GM12878 (cell line): ENCODE measurements at regions not wholly inside any gene's neighbourhood (a gene's known extent, or its start where the extent isn't known, plus 50 kb on each side); places are given as distances from the start of the nearest gene placed in this dataset.

Experiments used
- ATAC-seq: fragments of 200-7000 bp; cut with Tn5 transposase; 3 replicates; pipeline ENCODE4 v1.9.1; 2020; ENCODE audit warnings: mild to moderate bottlenecking, moderate library complexity
- BruUV-seq: library from RNA; stranded (reverse); fragments of 400-500 nt; replicated peaks from 2 replicates; lab custom pipeline; 2021; lab: Mats Ljungman, UMichigan
- CTCF ChIA-PET: fragments of 300-600 bp; sonication (Branson Sonifier 250); formaldehyde crosslinking; extraction: SDS; loops from one replicate; lab custom pipeline; 2021; ENCODE audit warnings: inconsistent platforms; lab: Yijun Ruan, JAX
- POLR2A ChIA-PET: fragments of 350-600 bp; formaldehyde crosslinking; extraction: SDS; loops from one replicate; lab custom pipeline; 2021; ENCODE audit warnings: inconsistent platforms; lab: Charles Lee
- RAD21 ChIA-PET: fragments of 300-600 bp; sonication (Branson Sonifier 250); formaldehyde crosslinking; loops from one replicate; lab custom pipeline; 2023; ENCODE audit warnings: antibody characterized with exemption; ENCODE audit not compliant: unreplicated experiment; lab: Charles Lee
- SMC1A ChIA-PET: fragments of 300-600 bp; sonication (Branson Sonifier 250); formaldehyde crosslinking; loops from one replicate; lab custom pipeline; 2023; ENCODE audit not compliant: unreplicated experiment, uncharacterized antibody; lab: Charles Lee
- DNase-seq: peaks from one replicate; pipeline ENCODE4 v3.0.0-alpha.2; 2011; ENCODE audit warnings: low read depth, low spot score
- FAIRE-seq: peaks from 3 replicates; lab custom pipeline; 2011; peaks lifted over from hg19 to GRCh38; lab: Jason Lieb, UNC
- H2AFZ ChIP-seq: 2 replicates; pipeline ENCODE4 v1.6.0; 2011; ENCODE audit warnings: low read depth, low read length, control low read depth; ENCODE audit not compliant: control insufficient read depth
- H3K27ac ChIP-seq: 2 replicates; pipeline ENCODE4 v1.5.1; 2011; ENCODE audit warnings: control low read depth; ENCODE audit not compliant: control insufficient read depth, insufficient read depth
- H3K27me3 ChIP-seq, 2 experiments: replicated peaks in 1 of 2; 2 replicates each; pipeline versions ENCODE4 v1.6.0 to v1.6.1; 2011; ENCODE audit warnings: low read length in 1 of 2; ENCODE audit not compliant: control insufficient read depth in 2 of 2, insufficient read depth in 2 of 2
- H3K36me3 ChIP-seq, 2 experiments: 2 replicates each; pipeline ENCODE4 v1.5.1; 2011; ENCODE audit warnings: low read length in 1 of 2; ENCODE audit not compliant: control insufficient read depth in 2 of 2, insufficient read depth in 2 of 2
- H3K4me1 ChIP-seq: 2 replicates; pipeline ENCODE4 v1.6.1; 2011; ENCODE audit warnings: mild to moderate bottlenecking, low read length, moderate library complexity, mixed read lengths; ENCODE audit not compliant: control insufficient read depth, insufficient read depth
- H3K4me2 ChIP-seq: 2 replicates; pipeline ENCODE4 v1.6.0; 2011; ENCODE audit warnings: control low read depth; ENCODE audit not compliant: control insufficient read depth, insufficient read depth
- H3K4me3 ChIP-seq: fragments of 200-600 bp; sonication (generic); 2 replicates; pipeline ENCODE4 v1.5.1; 2016
- H3K79me2 ChIP-seq: 2 replicates; pipeline ENCODE4 v1.6.0; 2011; ENCODE audit warnings: low read length; ENCODE audit not compliant: control insufficient read depth, insufficient read depth
- H3K9ac ChIP-seq: 2 replicates; pipeline ENCODE4 v1.8.0; 2011; ENCODE audit warnings: low read length, control low read depth, mixed read lengths; ENCODE audit not compliant: control insufficient read depth, insufficient read depth
- H3K9me3 ChIP-seq: replicated peaks from 3 replicates; pipeline ENCODE4 v1.5.1; 2011; ENCODE audit warnings: mild to moderate bottlenecking, low read length; ENCODE audit not compliant: control insufficient read depth, insufficient read depth
- H4K20me1 ChIP-seq: 2 replicates; pipeline ENCODE4 v1.6.0; 2011; ENCODE audit not compliant: control insufficient read depth, insufficient read depth
- BHLHE40 ChIP-seq, 2 experiments: fragments of 450-650 bp in 1 of 2; IDR thresholded peaks; 2 replicates each; pipeline ENCODE4 v1.6.1; 2011 to 2017; ENCODE audit warnings: low read depth in 2 of 2, borderline replicate concordance in 1 of 2, improper control_type of control experiment in 1 of 2, low read length in 1 of 2, mild to moderate bottlenecking in 1 of 2
- CBX3 ChIP-seq: fragments of 200-600 bp; sonication (generic); IDR thresholded peaks from 2 replicates; pipeline ENCODE4 v1.6.1; 2016; ENCODE audit warnings: low read depth, borderline replicate concordance
- CEBPB ChIP-seq, 2 experiments: fragments of 150-350 bp in 1 of 2; IDR thresholded peaks; 2 replicates each; pipeline ENCODE4 v1.6.1; 2012 to 2014; ENCODE audit warnings: low read depth in 2 of 2, low read length in 2 of 2, borderline replicate concordance in 1 of 2, inconsistent platforms in 1 of 2
- IKZF2 ChIP-seq, 2 experiments: fragments of 450-650 bp; IDR thresholded peaks; 2 replicates each; pipeline ENCODE4 v1.6.1; 2017; ENCODE audit warnings: mild to moderate bottlenecking in 2 of 2, moderate library complexity in 2 of 2
- PBX3 ChIP-seq: IDR thresholded peaks from 2 replicates; pipeline ENCODE4 v1.6.1; 2011; ENCODE audit warnings: mild to moderate bottlenecking, low read depth, low read length, moderate library complexity; ENCODE audit not compliant: insufficient replicate concordance
- WGBS: methylation state at CpG from one replicate; pipeline ENCODE4 v1.1.6; 2016; ENCODE audit warnings: low lambda C conversion rate; ENCODE audit not compliant: insufficient replicate concordance, insufficient coverage; ENCODE audit errors: missing lambda C conversion rate; 5-methylcytosine and 5-hydroxymethylcytosine counted together
- in situ Hi-C: fragments of 300-500 bp; cut with MboI; formaldehyde crosslinking; loops from 9 replicates; pipeline ENCODE4 v1.14.3; 2018; ENCODE audit warnings: mixed read lengths
- intact Hi-C: fragments of 100-400 bp; cut with micrococcal nuclease; formaldehyde crosslinking; loops from one replicate; pipeline ENCODE4 v1.14.2; 2022; ENCODE audit not compliant: unreplicated experiment

DNA sequence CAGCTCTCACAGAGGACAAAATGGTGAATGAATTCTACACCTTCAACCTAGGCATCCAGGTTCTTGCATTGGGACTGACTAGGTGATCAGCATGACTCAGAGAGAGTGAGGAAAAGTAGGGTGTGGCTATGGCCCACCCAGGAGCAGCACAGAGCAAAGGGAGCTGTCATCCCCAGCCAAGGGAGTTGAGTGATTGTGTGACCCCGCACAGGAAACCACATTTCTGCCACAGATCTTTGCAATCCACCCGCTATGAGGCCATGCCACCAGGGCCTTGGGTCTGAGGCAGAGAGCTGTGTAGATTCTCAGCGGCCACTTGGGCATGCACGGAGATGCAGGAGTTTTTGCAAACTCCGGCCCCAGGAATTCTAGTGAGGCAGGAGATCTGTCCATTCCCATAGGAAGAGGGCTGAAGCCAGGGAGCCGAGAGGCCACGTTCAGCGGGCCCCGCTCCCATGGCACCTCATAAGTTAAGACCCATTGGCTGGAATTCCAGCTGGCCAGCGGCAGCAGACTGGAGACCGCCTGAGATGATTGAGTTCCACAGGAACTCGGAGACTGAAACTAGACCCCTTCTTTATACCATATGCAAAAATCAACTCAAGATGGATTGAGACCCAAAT, 75.9 kb downstream of the NAA11 start (continued):
- TF ChIP-seq PBX3 (peak; percentile 35), CEBPB (IDR thresholded peaks at IDR 0.05; ENCODE audit: borderline replicate concordance in 1 of 2, low read depth in 2 of 2, low read length in 2 of 2) (no peak), IKZF2 (IDR thresholded peaks at IDR 0.05) (peak in 1 of 2 experiments; percentile 32; a peak in 2 of 4 replicates)
- TF ChIP-seq, all 136 proteins: peak for 8

GRCh38 chr4:79248610-79249009, 77.3 kb downstream of the NAA11 start:
- Histone ChIP-seq H3K27me3 (no peaks in the 10 kb centered on the region; a peak in 2 of 4 replicates), H3K4me3 (no peak overlapping the region), H3K79me2 (no peaks in the 10 kb centered on the region), H3K4me2 (no peak overlapping the region), H4K20me1 (no peaks in the 10 kb centered on the region), H3K9ac (no peak overlapping the region), H3K27ac (no peak overlapping the region), H3K9me3 (no peaks in the 10 kb centered on the region)
- RAD21 ChIA-PET: interaction anchor here (0.8 to 4.5 kb wide), 9 partner anchors 12 to 204 kb away, joined by 3 to 47 read pairs (median 4); no protein-coding TSS in a partner anchor
- in situ Hi-C loops: no loop called here
- peak in 1 of 2 experiments; percentile 45; a peak in 1 of 4 replicates for TF ChIP-seq BHLHE40 (IDR thresholded peaks at IDR 0.05; ENCODE audit: borderline replicate concordance in 1 of 2, low read depth in 2 of 2, low read length in 1 of 2)
- TF ChIP-seq CBX3: no peak
- TF ChIP-seq, all 136 proteins: peak for 1
- ATAC-seq (peak; percentile 11), FAIRE-seq (no peak), DNase-seq (no peak)
- ChIA-PET SMC1A (interaction anchor here (0.9 to 4.8 kb wide), 15 partner anchors 10 to 327 kb away, joined by 3 to 39 read pairs (median 5); no protein-coding TSS in a partner anchor), CTCF (interaction anchor here (0.7 to 1.5 kb wide), 11 partner anchors 12 to 323 kb away, joined by 3 to 11 read pairs (median 3); no protein-coding TSS in a partner anchor), POLR2A (interaction anchor here (1.5 kb wide), 1 partner anchor 14 kb away, joined by 4 read pairs; no protein-coding TSS in a partner anchor)
- 3% methylated on average over 5 of the region's 5 CpGs for WGBS
- no TSS peak for BruUV-seq
- Histone ChIP-seq H3K36me3 (no peaks in the 10 kb centered on the region), H2AFZ (no peak overlapping the region), H3K4me1 (no peaks in the 10 kb centered on the region)
- intact Hi-C loops: loop anchor here (10.0 kb wide), 1 partner anchor 326 kb away; no protein-coding TSS in a partner anchor
